GM23338 (cell line): ENCODE measurements at regions not wholly inside any gene's neighbourhood (a gene's known extent, or its start where the extent isn't known, plus 50 kb on each side); places are given as distances from the start of the nearest gene placed in this dataset.
A peak's percentile ranks its signal among the peaks of the same experiment; 100 is the strongest.

Source experiments
- ATAC-seq: fragments of 200-7000 bp; cut with Tn5 transposase; 3 replicates; pipeline ENCODE4 v1.9.1; 2020
- DNase-seq: peaks from one replicate; pipeline ENCODE4 v3.0.0-alpha.2; 2015; ENCODE audit warnings: low spot score
- H2AFZ ChIP-seq: fragments of 200-600 bp; sonication (generic); 2 replicates; pipeline ENCODE4 v1.8.0; 2016; ENCODE audit warnings: antibody characterized with exemption, mild to moderate bottlenecking, moderate library complexity
- H3F3A ChIP-seq: fragments of 200-600 bp; sonication (generic); replicated peaks from 2 replicates; pipeline ENCODE4 v1.8.0; 2017; ENCODE audit warnings: antibody characterized with exemption, mixed run types, low read depth
- H3K27ac ChIP-seq: fragments of 200-600 bp; sonication (generic); 2 replicates; pipeline ENCODE4 v1.6.1; 2016; ENCODE audit warnings: low read depth
- H3K27me3 ChIP-seq: fragments of 200-600 bp; sonication (generic); 2 replicates; pipeline ENCODE4 v1.8.0; 2016; ENCODE audit warnings: mild to moderate bottlenecking, mixed run types, moderate library complexity; ENCODE audit not compliant: insufficient read depth
- H3K36me3 ChIP-seq: fragments of 200-600 bp; sonication (generic); 2 replicates; pipeline ENCODE4 v1.8.0; 2016; ENCODE audit warnings: mild to moderate bottlenecking; ENCODE audit not compliant: insufficient read depth
- H3K4me1 ChIP-seq: fragments of 200-600 bp; sonication (generic); 2 replicates; pipeline ENCODE4 v1.8.0; 2016; ENCODE audit warnings: mild to moderate bottlenecking, moderate library complexity; ENCODE audit not compliant: insufficient read depth
- H3K4me2 ChIP-seq: fragments of 200-600 bp; sonication (generic); 2 replicates; pipeline ENCODE4 v1.7.1; 2017; ENCODE audit warnings: mixed run types
- H3K4me3 ChIP-seq: fragments of 200-600 bp; sonication (generic); 2 replicates; pipeline ENCODE4 v1.6.1; 2016; ENCODE audit warnings: mixed run types
- H3K79me2 ChIP-seq: fragments of 200-600 bp; sonication (generic); replicated peaks from 2 replicates; pipeline ENCODE4 v1.8.0; 2017; ENCODE audit warnings: mild to moderate bottlenecking; ENCODE audit not compliant: insufficient read depth
- H3K9me2 ChIP-seq: fragments of 200-600 bp; sonication (generic); 2 replicates; pipeline ENCODE4 v1.8.0; 2017; ENCODE audit not compliant: insufficient read depth
- H4K20me1 ChIP-seq: fragments of 200-600 bp; sonication (generic); replicated peaks from 2 replicates; pipeline ENCODE4 v1.8.0; 2017; ENCODE audit warnings: mild to moderate bottlenecking; ENCODE audit not compliant: insufficient read depth
- H3K27ac Mint-ChIP-seq: 2 replicates; pipeline ENCODE4 v1.8.0; 2020; ENCODE audit warnings: inconsistent platforms, mild to moderate bottlenecking, moderate library complexity, mixed read lengths
- H3K27me3 Mint-ChIP-seq: 3 replicates; pipeline ENCODE4 v1.8.0; 2022; ENCODE audit warnings: low read depth, mild to moderate bottlenecking, moderate library complexity, mixed read lengths, inconsistent platforms; ENCODE audit not compliant: insufficient read depth, poor library complexity
- H3K36me3 Mint-ChIP-seq: 3 replicates; pipeline ENCODE4 v1.8.0; 2021; ENCODE audit warnings: low read depth, mild to moderate bottlenecking, inconsistent platforms, moderate library complexity, mixed read lengths
- H3K4me1 Mint-ChIP-seq: 3 replicates; pipeline ENCODE4 v1.8.0; 2020; ENCODE audit warnings: mild to moderate bottlenecking, inconsistent platforms, mixed read lengths
- H3K4me3 Mint-ChIP-seq: 3 replicates; pipeline ENCODE4 v1.8.0; 2021; ENCODE audit warnings: moderate library complexity, mild to moderate bottlenecking, inconsistent platforms, mixed read lengths
- H3K9me3 Mint-ChIP-seq: 3 replicates; pipeline ENCODE4 v1.8.0; 2020; ENCODE audit warnings: moderate library complexity, mild to moderate bottlenecking, inconsistent platforms, mixed read lengths
- EZH2 ChIP-seq: fragments of 200-600 bp; sonication (generic); IDR thresholded peaks from one replicate; pipeline ENCODE4 v1.8.0; 2017; ENCODE audit warnings: antibody characterized with exemption, mild to moderate bottlenecking, low read depth; ENCODE audit not compliant: unreplicated experiment
- EZH2phosphoT487 ChIP-seq: fragments of 200-600 bp; sonication (generic); IDR thresholded peaks from one replicate; pipeline ENCODE4 v1.8.1; 2018; ENCODE audit warnings: antibody characterized with exemption; ENCODE audit not compliant: unreplicated experiment
- JUNB ChIP-seq: IDR thresholded peaks from one replicate; pipeline ENCODE4 v1.6.1; 2016; ENCODE audit warnings: antibody characterized with exemption; ENCODE audit not compliant: unreplicated experiment
- NANOG ChIP-seq: IDR thresholded peaks from 2 replicates; pipeline ENCODE4 v1.6.1; 2016; ENCODE audit warnings: antibody characterized with exemption, borderline replicate concordance
- REST ChIP-seq: IDR thresholded peaks from one replicate; pipeline ENCODE4 v1.6.1; 2018; ENCODE audit warnings: antibody characterized with exemption; ENCODE audit not compliant: unreplicated experiment
- ZNF114 ChIP-seq: fragments of 250-450 bp; sonication (Bioruptor Pico); IDR thresholded peaks from 2 replicates; pipeline ENCODE4 v1.5.0; 2020; ENCODE audit warnings: mild to moderate bottlenecking, moderate library complexity
- ZNF331 ChIP-seq: fragments of 250-450 bp; sonication (Bioruptor Pico); IDR thresholded peaks from 2 replicates; pipeline ENCODE4 v1.5.0; 2020; ENCODE audit warnings: low read depth, mild to moderate bottlenecking, moderate library complexity
- TF ChIP-seq, protein P1 (sequence below): IDR thresholded peaks from 2 replicates; pipeline ENCODE4 v1.6.1; 2016; ENCODE audit warnings: antibody characterized with exemption
- TF ChIP-seq, protein P2 (sequence below), 2 experiments: fragments of 200-600 bp in 1 of 2; sonication (generic) in 1 of 2; conservative IDR thresholded peaks; 2 replicates each; pipeline versions ENCODE4 v1.5.1 to v1.6.1; 2016 to 2017; ENCODE audit warnings: antibody characterized with exemption in 2 of 2, low read depth in 2 of 2, mild to moderate bottlenecking in 2 of 2, moderate library complexity in 1 of 2

DNA sequence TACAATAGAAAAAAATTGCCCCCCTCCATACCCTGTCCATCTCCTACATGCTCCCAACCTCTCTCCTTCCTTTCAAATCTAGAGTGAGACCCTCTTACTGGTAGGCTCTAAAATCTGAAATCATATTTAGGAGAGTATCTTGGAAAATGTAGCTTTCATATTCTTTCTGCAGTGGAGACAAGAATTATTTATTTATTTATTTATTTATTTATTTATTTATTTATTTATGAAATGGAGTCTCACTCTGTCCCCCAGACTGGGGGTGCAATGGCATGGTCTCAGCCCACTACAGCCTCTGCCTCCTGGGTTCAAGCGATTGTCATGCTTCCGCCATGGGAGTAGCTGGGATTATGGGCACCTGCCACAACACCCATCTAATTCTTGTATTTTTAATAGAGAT, 174.1 kb upstream of the MYO16 start (continued):
- TF ChIP-seq EZH2phosphoT487, result no peak
- TF ChIP-seq, protein P1, sequence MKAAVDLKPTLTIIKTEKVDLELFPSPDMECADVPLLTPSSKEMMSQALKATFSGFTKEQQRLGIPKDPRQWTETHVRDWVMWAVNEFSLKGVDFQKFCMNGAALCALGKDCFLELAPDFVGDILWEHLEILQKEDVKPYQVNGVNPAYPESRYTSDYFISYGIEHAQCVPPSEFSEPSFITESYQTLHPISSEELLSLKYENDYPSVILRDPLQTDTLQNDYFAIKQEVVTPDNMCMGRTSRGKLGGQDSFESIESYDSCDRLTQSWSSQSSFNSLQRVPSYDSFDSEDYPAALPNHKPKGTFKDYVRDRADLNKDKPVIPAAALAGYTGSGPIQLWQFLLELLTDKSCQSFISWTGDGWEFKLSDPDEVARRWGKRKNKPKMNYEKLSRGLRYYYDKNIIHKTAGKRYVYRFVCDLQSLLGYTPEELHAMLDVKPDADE, result no peak

GRCh38 chr13:108460043-108460442, 169.4 kb upstream of the MYO16 start:
- Histone ChIP-seq H3K36me3 (no peaks in the 10 kb centered on the region; the same call in 1 of the 2 replicates), H3K4me3 (no peak overlapping the region), H3K4me2 (no peak overlapping the region), H3K4me1 (no peaks in the 10 kb centered on the region), H3K79me2 (no peaks in the 10 kb centered on the region), H4K20me1 (no peaks in the 10 kb centered on the region), H3K27me3 (no peaks in the 10 kb centered on the region), H3K27ac (no peak overlapping the region), H2AFZ (no peak overlapping the region), H3K9me2 (no peaks in the 10 kb centered on the region), H3F3A (no peaks in the 10 kb centered on the region)
- Mint-ChIP-seq H3K4me3 (no peak overlapping the region), H3K9me3 (peaks cover 6% of the 10 kb centered on the region; the same call in 2 of the 3 replicates), H3K27me3 (peaks cover 3% of the 10 kb centered on the region), H3K27ac (no peak overlapping the region), H3K36me3 (peaks cover 8% of the 10 kb centered on the region), H3K4me1 (no peaks in the 10 kb centered on the region)
- no peak for ATAC-seq
- no peak for TF ChIP-seq JUNB
- no peak for TF ChIP-seq ZNF114 (CRISPR knock-in tag)
- no peak for TF ChIP-seq NANOG
- no peak for TF ChIP-seq REST
- TF ChIP-seq EZH2phosphoT487, result no peak
- TF ChIP-seq, protein P2, sequence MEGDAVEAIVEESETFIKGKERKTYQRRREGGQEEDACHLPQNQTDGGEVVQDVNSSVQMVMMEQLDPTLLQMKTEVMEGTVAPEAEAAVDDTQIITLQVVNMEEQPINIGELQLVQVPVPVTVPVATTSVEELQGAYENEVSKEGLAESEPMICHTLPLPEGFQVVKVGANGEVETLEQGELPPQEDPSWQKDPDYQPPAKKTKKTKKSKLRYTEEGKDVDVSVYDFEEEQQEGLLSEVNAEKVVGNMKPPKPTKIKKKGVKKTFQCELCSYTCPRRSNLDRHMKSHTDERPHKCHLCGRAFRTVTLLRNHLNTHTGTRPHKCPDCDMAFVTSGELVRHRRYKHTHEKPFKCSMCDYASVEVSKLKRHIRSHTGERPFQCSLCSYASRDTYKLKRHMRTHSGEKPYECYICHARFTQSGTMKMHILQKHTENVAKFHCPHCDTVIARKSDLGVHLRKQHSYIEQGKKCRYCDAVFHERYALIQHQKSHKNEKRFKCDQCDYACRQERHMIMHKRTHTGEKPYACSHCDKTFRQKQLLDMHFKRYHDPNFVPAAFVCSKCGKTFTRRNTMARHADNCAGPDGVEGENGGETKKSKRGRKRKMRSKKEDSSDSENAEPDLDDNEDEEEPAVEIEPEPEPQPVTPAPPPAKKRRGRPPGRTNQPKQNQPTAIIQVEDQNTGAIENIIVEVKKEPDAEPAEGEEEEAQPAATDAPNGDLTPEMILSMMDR (conservative IDR thresholded peaks at IDR 0.05; ENCODE audit: low read depth in 2 of 2), result no peak
- DNase-seq, result no peak

GRCh38 chr13:108460746-108461145, 168.7 kb upstream of the MYO16 start:
- Histone ChIP-seq H2AFZ (peak overlapping the region; percentile 38; the same call in 1 of the 2 replicates), H3K9me2 (no peaks in the 10 kb centered on the region), H3K27ac (no peak overlapping the region), H3K4me1 (no peaks in the 10 kb centered on the region), H3K4me2 (no peak overlapping the region), H4K20me1 (no peaks in the 10 kb centered on the region), H3K79me2 (no peaks in the 10 kb centered on the region), H3K36me3 (no peaks in the 10 kb centered on the region; the same call in 1 of the 2 replicates), H3K27me3 (no peaks in the 10 kb centered on the region), H3K4me3 (no peak overlapping the region), H3F3A (no peaks in the 10 kb centered on the region)
- H3K4me3 Mint-ChIP-seq, result no peak overlapping the region
- H3K36me3 Mint-ChIP-seq, result peaks cover 8% of the 10 kb centered on the region
- ATAC-seq (no peak), DNase-seq (no peak)
- H3K9me3 Mint-ChIP-seq, result peaks cover 6% of the 10 kb centered on the region; the same call in 2 of the 3 replicates
- H3K27me3 Mint-ChIP-seq, result peaks cover 3% of the 10 kb centered on the region
- no peaks in the 10 kb centered on the region for H3K4me1 Mint-ChIP-seq
- H3K27ac Mint-ChIP-seq, result no peak overlapping the region
- no peak for TF ChIP-seq NANOG
- TF ChIP-seq EZH2, result no peak
- no peak for TF ChIP-seq ZNF331 (CRISPR knock-in tag)
- TF ChIP-seq JUNB, result no peak
